ENCODE measurements at regions not wholly inside any gene's neighbourhood (a gene's known extent, or its start where the extent isn't known, plus 50 kb on each side); places are given as distances from the start of the nearest gene placed in this dataset.
A peak's percentile ranks its signal among the peaks of the same experiment; 100 is the strongest.

DNA sequence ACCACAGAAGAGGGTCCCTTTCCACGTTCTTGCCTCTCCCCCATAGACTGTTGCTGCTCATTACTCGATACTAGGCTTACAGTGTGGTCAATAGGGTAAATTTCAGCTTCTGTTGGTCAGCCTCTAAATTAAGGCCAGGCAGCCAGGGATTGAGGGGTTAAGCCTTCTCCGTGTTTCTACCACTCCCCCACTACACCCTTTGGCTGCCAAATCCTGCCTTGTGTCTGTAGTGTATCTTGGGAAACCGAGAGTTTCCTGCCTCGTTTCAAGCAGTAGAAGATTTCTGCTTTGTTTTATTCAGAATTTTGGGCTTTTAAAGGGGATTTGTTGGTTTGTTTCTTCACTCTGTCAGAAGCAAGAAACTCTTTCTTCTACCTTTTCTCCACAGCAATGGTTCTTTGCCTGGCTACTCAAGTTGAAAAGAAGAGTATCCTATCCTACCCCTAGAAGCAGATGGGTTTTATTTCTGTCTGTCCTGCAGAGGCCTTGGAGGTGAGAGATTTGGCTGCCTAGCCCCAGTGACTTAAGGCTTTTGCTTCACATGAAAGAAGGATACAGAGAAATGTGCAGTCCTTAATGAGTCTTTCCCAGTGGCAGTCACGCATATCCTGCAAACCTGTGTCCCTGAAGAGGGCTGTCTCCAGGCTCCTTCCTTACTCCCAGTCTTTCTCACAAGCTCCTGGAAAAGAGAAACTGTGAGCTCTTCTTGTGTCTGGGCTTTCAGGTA, 261.5 kb upstream of the TANK start:
- Histone ChIP-seq H3K27me3 (no peaks in the 10 kb centered on the region), H3K9me3 (no peaks in the 10 kb centered on the region)
- TF ChIP-seq, protein P1, sequence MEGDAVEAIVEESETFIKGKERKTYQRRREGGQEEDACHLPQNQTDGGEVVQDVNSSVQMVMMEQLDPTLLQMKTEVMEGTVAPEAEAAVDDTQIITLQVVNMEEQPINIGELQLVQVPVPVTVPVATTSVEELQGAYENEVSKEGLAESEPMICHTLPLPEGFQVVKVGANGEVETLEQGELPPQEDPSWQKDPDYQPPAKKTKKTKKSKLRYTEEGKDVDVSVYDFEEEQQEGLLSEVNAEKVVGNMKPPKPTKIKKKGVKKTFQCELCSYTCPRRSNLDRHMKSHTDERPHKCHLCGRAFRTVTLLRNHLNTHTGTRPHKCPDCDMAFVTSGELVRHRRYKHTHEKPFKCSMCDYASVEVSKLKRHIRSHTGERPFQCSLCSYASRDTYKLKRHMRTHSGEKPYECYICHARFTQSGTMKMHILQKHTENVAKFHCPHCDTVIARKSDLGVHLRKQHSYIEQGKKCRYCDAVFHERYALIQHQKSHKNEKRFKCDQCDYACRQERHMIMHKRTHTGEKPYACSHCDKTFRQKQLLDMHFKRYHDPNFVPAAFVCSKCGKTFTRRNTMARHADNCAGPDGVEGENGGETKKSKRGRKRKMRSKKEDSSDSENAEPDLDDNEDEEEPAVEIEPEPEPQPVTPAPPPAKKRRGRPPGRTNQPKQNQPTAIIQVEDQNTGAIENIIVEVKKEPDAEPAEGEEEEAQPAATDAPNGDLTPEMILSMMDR (IDR thresholded peaks at IDR 0.05), result no peak
- no peak for TF ChIP-seq POLR2A (IDR thresholded peaks at IDR 0.05)

DNA sequence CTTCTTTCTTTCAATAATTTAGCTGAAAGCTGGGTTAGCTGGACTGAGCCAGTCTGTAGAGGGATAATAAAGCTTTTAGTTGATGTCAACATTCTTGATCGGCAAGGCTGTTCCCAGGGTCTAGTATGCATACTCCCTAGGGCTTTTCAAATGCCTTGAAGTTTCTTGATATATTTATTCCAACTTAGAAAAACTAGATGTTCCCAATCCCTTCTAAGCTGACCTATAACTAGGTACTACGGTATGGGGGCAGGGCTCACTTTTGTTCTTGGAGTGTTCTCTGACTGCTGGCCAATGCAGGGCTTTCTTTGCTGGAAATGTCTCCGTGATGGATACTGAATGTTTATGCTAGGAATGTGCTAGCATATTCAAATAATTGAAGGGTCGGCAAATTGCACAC, 258.6 kb upstream of the TANK start:
- H3K36me3 ChIP-seq, result no peaks in the 10 kb centered on the region
- TF ChIP-seq, protein P1 (IDR thresholded peaks at IDR 0.05), result no peak
- TF ChIP-seq POLR2A (IDR thresholded peaks at IDR 0.05), result no peak
- no peaks in the 10 kb centered on the region for H3K27me3 ChIP-seq
- DNase-seq, result no peak
- H3K4me3 ChIP-seq, result no peak overlapping the region
- no peaks in the 10 kb centered on the region for H3K4me1 ChIP-seq
- no peaks in the 10 kb centered on the region for H3K9me3 ChIP-seq
- H3K27ac ChIP-seq, result peak overlapping the region in 1 of 4 donors; percentile 34

More for the DNA sequence above, 261.5 kb upstream of the TANK start:
- Histone ChIP-seq H3K4me1 (no peaks in the 10 kb centered on the region), H3K27ac (no peak overlapping the region), H3K36me3 (no peaks in the 10 kb centered on the region), H3K4me3 (no peak overlapping the region)
- DNase-seq, result no peak

DNA sequence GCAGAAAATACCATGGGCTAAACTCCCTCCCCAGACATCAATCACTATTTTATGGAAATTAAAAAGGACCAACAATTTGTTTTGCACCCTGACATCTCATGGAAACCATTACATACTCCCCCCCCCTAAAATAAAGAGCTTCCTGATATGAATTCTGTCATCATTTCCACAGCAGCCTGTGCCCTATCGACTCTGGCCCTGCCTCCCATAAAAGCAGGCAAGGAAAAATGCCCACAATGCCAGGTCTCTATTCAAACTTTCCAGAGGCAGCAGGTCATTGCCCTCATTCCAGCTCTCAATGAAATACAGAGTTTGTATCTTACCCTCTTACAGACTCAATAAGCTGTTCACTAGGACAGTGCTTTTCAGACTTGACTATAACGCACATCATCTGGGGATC, 254.4 kb upstream of the TANK start:
- Histone ChIP-seq H3K27ac (no peak overlapping the region), H3K4me1 (no peaks in the 10 kb centered on the region), H3K27me3 (no peaks in the 10 kb centered on the region), H3K9me3 (no peaks in the 10 kb centered on the region), H3K36me3 (no peaks in the 10 kb centered on the region), H3K4me3 (no peak overlapping the region)
- TF ChIP-seq POLR2A (IDR thresholded peaks at IDR 0.05), result no peak
- TF ChIP-seq, protein P1 (IDR thresholded peaks at IDR 0.05), result no peak
- no peak for DNase-seq

DNA sequence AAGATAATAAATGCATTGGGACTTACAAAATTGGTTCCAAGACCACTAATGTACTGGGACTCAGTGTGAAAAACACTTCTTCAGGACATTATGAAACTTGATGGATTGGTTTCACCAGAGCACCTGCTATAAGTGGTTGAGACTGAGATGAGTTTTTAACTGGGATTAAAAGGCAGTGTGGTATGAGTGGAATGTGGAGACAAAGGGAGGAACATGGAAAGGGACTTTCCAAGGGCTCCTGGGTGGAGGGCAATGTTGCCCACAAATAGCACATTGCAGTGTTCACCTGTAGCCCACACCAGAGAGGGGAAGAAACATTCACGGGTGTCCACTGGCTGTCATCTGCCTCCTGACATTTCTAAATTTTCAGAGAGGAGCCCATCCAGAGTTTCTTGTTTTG, 253.3 kb upstream of the TANK start:
- no peaks in the 10 kb centered on the region for H3K27me3 ChIP-seq
- DNase-seq, result no peak
- H3K4me3 ChIP-seq, result no peak overlapping the region
- no peak for TF ChIP-seq POLR2A (IDR thresholded peaks at IDR 0.05)
- TF ChIP-seq, protein P1 (IDR thresholded peaks at IDR 0.05), result no peak
- no peak overlapping the region for H3K27ac ChIP-seq
- H3K4me1 ChIP-seq, result no peaks in the 10 kb centered on the region
- H3K36me3 ChIP-seq, result no peaks in the 10 kb centered on the region
- no peaks in the 10 kb centered on the region for H3K9me3 ChIP-seq

DNA sequence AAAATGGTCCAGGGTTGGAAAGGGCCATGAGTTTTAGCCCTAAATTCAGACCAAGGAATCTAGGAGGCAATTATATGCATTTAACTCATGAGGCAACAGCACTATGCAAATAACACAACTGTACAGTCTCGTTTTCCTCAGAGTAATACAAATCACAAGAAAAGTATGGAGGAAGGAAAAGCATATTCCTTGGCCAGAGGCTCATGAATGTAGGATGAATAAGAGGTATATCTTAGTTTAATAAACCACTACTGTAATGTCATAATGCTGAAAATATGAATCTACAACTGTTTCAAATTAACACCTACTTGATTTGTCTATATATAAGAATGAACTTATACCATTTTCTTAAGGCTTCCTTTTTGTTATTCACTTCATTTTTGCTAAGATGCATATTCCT, 252.5 kb upstream of the TANK start:
- TF ChIP-seq, protein P1 (IDR thresholded peaks at IDR 0.05), result no peak
- TF ChIP-seq POLR2A (IDR thresholded peaks at IDR 0.05), result no peak
- no peak for DNase-seq
- Histone ChIP-seq H3K4me3 (no peak overlapping the region), H3K4me1 (no peaks in the 10 kb centered on the region), H3K27ac (no peak overlapping the region), H3K36me3 (no peaks in the 10 kb centered on the region), H3K27me3 (no peaks in the 10 kb centered on the region), H3K9me3 (no peaks in the 10 kb centered on the region)

Measured in Peyer's patch (tissue), 4 donors.